HG02943 (cell line): ENCODE measurements at regions not wholly inside any gene's neighbourhood (a gene's known extent, or its start where the extent isn't known, plus 50 kb on each side); places are given as distances from the start of the nearest gene placed in this dataset.
"Not testable (repeated sequence)": the region's sequence is repeated elsewhere in the genome, so short reads cannot be mapped to it uniquely, and the experiment has no call there.

ENCODE experiments used
- ATAC-seq: cut with Tn5 transposase; IDR thresholded peaks from one replicate; pipeline ENCODE4 v1.9.1; 2021; ENCODE audit warnings: mild to moderate bottlenecking, low read depth, moderate library complexity; ENCODE audit not compliant: unreplicated experiment

GRCh38 chr13:55728247-55728646 lies 1412.5 kb upstream of the PRR20A start:
- no peak for ATAC-seq

DNA sequence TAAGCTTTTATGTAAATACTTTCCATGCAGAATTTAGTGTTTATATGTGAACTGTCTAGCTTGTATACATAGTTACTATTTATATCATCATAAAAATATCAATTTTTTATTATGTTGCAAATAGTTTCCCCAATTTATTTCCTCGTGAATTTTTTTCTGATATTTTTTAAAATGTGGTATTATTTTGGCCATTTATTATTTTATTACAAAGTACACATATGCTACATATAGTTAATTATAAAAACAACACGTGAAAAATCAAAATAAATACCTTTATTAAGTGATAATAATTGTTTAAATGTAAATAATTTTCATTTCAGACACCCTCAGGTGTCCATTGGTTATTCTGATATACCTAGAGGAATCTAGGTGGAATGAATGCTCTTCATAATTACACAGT lies 1394.9 kb upstream of the PRR20A start:
- ATAC-seq: no peak

- no peak for ATAC-seq
Measured at GRCh38 chr13:55761986-55762385, 1378.7 kb upstream of the PRR20A start.

GRCh38 chr13:55777612-55778011 lies 1363.1 kb upstream of the PRR20A start:
- no peak for ATAC-seq

GRCh38 chr13:55783841-55784240 lies 1356.9 kb upstream of the PRR20A start:
- no peak for ATAC-seq

DNA sequence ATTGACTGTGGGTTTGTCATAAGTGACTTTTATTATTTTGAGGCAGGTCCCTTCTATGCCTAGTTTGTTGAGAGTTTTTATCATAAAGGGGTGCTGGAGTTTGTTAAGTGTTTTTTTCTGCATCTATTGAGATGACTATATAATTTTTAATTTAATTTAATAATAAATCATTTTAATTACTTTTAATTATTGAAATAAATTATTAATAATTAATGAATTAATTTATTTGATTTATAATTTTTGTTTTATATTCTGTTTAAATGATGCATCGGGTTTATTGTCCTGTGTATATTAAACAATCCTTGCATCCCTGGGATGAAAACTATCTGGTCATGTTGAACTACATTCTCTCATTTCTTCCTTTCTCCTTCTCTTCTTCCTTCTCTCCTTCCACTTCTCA lies 1352.2 kb upstream of the PRR20A start:
- no peak for ATAC-seq

DNA sequence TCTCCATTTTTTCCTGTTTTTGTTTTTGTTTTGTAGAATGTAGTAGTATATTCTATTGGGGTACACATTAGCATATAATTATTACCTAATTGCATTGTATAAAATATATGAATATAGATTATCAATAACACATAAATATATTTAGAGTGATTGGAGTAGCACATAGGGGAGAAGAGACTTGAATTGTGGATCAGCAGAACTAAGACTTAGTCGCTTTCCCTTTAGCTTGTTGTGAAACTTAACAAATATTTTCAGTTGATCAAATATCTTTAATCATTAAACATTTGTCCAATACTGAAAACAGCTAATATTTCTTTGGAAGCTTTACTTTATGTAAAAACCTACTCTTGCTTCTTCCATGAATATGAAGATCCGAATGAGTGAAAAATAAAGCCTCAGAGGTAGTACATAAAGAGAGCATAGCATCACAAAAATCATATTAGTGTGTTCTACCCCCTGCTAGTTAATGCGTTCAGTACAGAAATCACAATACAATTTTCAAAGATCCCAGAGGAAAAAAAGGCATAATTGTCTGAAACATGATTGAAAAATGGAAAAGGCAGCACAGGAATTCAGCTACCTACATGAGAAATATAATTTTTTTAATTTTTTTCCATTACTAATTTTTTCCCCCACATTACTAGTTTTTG lies 1348.0 kb upstream of the PRR20A start:
- ATAC-seq: no peak

DNA sequence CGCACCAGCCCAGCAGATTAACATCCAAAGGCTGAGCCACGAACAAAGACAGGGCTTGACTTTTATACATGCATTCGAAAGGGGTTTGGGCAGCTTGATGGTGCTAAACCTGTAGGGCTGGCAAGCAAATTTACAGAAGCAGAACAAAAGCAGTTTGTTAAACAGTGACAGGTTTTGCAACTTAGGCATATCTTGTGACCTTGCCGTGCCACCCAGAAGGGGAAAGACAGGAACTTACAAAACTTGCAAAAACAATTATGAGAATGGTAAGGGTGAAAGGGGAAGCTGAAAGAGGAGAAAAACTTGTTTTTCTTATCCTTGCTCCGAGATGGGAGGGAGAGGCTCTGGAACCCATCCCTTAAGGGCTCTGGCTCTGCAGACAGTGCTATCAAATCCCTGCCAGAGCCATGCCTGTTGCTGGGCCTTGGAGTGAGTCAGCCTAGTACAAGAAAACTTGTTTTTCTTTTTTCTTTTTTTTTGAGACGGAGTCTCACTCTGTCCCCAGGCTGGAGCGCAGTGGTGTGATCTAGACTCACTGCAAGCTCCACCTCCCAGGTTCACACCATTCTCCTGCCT lies 1325.2 kb upstream of the PRR20A start:
- ATAC-seq: no peak

DNA sequence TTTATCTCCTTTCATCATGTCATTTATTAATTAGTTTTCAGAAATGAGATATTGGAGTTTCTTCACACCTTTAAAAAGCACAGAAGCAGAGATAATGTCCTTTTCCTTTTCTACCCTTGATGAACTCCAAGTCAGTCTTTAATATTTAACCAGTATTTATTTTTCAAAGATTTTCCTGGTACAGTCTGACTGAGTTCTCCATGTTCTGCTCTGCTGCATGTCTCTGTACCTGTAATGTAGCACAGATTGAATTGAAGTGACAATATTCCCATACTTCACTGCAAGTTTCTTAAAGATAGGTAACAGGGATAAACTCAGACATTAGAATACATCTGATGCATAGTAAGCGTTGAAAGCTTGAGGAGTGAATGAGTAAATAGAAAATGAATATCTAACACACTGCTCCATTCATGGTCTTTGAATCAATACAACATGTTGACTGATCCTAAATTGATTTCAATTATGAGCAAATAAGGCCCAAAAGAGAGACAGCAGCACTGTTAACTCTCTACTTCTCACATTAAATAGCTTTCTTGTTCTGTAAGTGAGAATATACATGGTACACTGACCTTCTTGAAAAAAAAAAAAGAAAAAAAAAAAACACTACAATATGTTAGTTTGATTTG lies 1323.6 kb upstream of the PRR20A start:
- no peak for ATAC-seq

DNA sequence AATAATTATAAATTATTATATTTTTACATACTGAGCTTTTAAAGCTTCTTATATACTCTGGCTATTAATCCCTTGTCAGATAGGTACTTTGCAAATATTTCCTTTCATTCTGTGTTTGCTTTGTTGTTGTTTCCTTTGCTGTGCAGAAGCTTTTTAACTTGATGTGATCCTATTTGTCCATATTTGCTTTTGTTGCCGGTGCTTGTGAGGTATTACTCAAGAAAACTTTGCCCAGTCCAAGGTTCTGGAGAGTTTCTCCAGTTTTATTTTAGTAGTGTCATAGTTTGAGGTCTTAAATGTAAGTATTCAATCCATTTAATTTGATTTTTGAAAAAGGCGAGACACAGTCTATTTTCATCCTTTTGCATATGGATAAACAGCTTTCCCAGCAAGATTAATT lies 1319.9 kb upstream of the PRR20A start:
- no peak for ATAC-seq

- no peak for ATAC-seq
Measured at GRCh38 chr13:55869648-55870047, 1271.1 kb upstream of the PRR20A start.

DNA sequence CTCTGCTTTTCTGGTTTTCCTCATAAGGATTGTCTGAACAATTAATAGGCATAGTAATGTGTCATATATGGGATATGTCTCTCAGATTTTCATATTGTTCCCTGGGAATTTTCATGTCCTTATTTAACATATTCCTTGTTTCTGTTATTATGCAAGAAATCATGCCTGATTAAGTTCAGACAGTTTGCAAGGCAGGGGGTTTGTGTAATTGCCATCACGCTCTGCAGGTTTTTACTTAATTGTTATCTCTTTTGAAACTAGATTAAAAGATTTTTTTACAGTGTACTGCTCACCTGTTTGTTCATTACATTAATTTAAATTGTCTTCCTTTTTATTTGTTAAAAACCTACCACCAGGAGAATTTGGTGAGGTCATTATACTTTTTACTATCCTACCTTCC lies 1253.2 kb upstream of the PRR20A start:
- no peak for ATAC-seq

GRCh38 chr13:55893540-55893939 lies 1247.2 kb upstream of the PRR20A start:
- no peak for ATAC-seq

DNA sequence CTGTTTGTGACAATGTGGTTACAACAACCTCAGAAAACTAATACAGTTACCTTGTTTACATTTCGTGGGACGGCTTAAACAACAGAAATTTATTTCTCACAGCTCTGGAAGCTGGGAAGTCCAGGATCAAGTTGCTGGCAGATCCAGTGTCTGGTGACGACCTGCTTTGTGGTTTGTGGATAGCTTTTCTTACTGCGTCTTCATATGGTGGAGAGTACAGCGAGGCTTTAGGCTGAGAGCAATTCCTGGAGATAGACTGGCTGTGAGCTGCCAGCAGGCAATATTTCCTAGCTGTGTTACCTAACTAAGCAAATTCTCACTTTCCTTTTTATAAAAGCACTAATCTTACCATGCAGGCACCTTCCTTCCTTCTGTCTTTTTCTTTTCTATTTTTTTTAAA lies 1203.5 kb upstream of the PRR20A start:
- ATAC-seq: no peak

DNA sequence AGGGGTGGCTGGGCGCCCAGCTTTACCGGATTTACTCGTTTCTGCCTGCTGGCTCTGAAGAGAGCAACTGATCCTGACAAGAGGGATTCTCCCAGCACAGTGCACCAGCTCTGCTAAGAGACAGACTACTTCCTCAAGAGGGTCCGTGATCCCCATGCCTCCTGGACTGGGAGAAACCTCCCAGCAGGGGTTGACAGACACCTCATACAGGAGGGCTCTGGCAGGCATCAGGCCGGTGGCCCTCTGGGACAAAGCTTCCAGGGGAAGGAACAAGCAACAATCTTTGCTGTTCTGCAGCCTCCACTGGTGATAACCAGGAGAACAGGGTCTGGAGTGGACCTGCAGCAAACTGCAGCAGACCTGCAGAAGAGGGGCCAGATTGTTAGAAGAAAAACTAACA lies 1192.5 kb upstream of the PRR20A start:
- ATAC-seq: no peak

DNA sequence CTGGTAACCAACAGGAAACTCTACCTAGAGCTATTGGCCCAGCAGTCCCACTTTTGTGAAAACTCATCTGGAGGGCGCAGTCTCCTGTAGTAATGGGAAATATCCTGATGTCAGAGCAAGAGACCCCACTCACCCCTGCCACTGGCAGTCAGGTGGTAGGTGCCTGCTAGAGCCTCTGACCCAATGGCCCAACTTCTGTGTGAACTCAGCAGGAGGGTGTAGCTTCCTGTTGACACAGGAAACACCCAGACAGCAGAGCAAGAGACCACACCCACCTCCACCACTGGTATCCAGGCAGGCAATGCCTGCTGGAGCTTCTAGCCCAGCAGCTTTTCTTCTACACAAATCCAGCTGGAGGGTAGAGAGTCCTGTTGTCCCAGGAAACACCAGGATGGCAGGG lies 1176.8 kb upstream of the PRR20A start:
- ATAC-seq: no peak

DNA sequence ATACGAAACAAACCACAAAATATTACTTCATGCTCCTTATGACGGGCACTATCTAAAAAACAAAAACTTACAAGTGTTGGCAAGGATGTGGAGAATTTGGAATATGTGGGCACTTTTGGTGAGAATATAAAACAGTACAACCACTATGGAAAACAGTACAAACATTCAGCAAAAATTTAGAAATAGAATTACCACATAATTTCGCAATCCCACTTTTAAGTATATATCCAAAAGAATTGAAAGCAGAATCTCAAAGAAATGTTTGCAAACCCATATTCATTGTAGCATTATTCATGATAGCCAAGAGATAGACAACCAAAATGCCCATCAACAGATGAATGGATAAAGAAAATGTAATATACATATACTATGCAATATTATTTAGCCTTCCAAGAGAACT lies 1173.7 kb upstream of the PRR20A start:
- no peak for ATAC-seq

DNA sequence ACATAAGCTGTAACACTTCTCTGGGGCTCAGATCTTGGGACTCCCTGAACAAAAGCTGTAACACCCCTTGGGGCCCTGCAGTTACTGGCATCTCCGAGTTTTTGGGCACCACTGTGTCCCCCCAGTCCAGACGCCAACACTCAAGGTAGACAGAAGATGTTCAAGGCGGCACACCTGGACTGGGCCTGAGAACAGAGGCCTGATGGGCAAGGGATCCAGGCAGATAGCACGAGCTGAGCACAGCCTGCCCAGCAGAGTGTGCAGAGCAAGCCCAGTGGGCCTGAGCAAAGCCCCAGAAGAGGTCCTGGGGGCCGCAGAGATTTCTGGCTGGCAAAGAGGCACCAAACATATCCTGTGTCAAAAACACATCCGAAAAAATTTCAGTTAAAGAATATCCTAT lies 1163.3 kb upstream of the PRR20A start:
- ATAC-seq: no peak

DNA sequence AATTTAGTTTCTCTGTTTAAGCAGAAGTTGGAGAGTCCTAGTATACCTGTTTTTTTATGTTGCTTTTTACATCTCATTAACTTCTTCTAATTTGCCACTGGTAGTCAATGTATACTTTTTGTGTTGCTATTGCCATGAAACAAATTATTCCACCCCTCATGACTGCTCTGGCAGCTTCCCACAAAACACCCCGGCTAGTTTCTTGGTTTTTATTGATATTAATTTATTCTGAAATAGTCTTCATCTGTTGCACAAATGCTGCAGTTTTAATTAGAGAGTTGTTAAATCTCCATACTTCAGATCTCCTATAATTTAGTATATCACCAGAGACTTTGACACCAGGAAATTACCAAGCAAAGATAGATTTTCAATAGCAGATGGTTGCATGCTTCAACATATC lies 1159.3 kb upstream of the PRR20A start:
- no peak for ATAC-seq

DNA sequence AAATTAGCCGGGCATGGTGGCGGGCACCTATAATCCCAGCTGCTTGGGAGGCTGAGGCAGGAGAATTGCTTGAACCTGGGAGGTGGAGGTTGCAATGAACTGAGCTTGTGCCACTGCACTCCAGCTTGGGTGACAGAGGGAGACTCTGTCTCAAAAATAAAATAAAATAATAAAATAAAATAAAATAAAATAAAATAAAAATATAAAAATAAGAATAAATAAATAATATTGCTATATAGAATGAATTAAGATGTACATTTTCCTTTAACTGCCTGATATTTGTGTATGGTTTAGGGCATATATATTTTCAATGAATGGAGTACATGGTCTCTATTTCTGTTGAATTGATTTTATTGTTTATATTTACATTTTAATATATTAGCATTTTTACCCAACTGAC lies 1156.7 kb upstream of the PRR20A start:
- not testable (repeated sequence) for ATAC-seq

GRCh38 chr13:55990631-55991030 lies 1150.1 kb upstream of the PRR20A start:
- no peak for ATAC-seq

DNA sequence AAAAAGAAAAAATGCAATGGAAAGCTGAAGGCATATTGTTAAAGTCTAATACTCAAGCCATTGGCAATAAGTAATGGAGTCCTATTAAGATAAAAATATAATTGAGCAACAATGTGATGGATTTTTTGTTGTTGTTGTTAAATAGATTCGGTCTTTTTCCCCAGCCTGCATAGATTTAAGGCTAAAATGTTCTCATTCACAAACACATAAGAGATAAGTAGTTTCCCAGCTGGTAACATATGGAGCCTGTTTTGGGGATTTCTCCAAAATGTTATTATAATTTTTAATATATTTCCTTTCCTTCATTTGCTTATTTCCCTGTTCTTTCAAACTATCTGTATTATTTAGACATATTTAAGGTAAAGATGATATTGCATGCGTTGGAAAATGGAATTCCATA lies 1149.1 kb upstream of the PRR20A start:
- no peak for ATAC-seq
